PC-3 (cell line): ENCODE measurements at regions not wholly inside any gene's neighbourhood (a gene's known extent, or its start where the extent isn't known, plus 50 kb on each side); places are given as distances from the start of the nearest gene placed in this dataset.

Experiments used
- ATAC-seq: fragments of 200-7000 bp; cut with Tn5 transposase; 2 replicates; pipeline ENCODE4 v1.9.1; 2020; ENCODE audit warnings: mild to moderate bottlenecking, moderate library complexity
- BruUV-seq: library from RNA; stranded (reverse); fragments of 400-500 nt; replicated peaks from 2 replicates; lab custom pipeline; 2021; lab: Mats Ljungman, UMichigan
- CTCF ChIA-PET: fragments of 300-600 bp; sonication (Branson Sonifier 250); formaldehyde crosslinking; loops from one replicate; lab custom pipeline; 2022; ENCODE audit warnings: antibody characterized with exemption; lab: Charles Lee
- POLR2A ChIA-PET: fragments of 300-600 bp; sonication (Branson Sonifier 250); formaldehyde crosslinking; loops from one replicate; lab custom pipeline; 2022; ENCODE audit warnings: antibody characterized with exemption; ENCODE audit not compliant: unreplicated experiment; lab: Charles Lee
- DNase-seq: peaks from one replicate; pipeline ENCODE4 v3.0.0-alpha.2; 2015
- H2AFZ ChIP-seq: fragments of 300-600 bp; sonication (generic); 2 replicates; pipeline ENCODE4 v1.6.0; 2016; ENCODE audit warnings: antibody characterized with exemption, low read length
- H3F3A ChIP-seq: fragments of 300-600 bp; sonication (generic); one replicate; pipeline ENCODE4 v1.6.0; 2017; ENCODE audit warnings: antibody characterized with exemption, low read length, control low read depth, mild to moderate bottlenecking; ENCODE audit not compliant: unreplicated experiment
- H3K27ac ChIP-seq: fragments of 300-600 bp; sonication (generic); 2 replicates; pipeline ENCODE4 v1.5.1; 2016; ENCODE audit warnings: mild to moderate bottlenecking, low read length
- H3K27me3 ChIP-seq: fragments of 300-600 bp; sonication (generic); 2 replicates; pipeline ENCODE4 v1.6.1; 2016; ENCODE audit warnings: low read length, mixed read lengths
- H3K36me3 ChIP-seq: fragments of 300-600 bp; sonication (generic); 2 replicates; pipeline ENCODE4 v1.6.1; 2016; ENCODE audit warnings: low read depth, mixed run types, low read length, mixed read lengths
- H3K4me1 ChIP-seq: fragments of 300-600 bp; sonication (generic); 2 replicates; pipeline ENCODE4 v1.5.1; 2016; ENCODE audit warnings: low read length; ENCODE audit not compliant: insufficient read depth
- H3K4me2 ChIP-seq: fragments of 300-600 bp; sonication (generic); 2 replicates; pipeline ENCODE4 v1.6.0; 2016; ENCODE audit warnings: low read length
- H3K4me3 ChIP-seq: fragments of 300-600 bp; sonication (generic); 2 replicates; pipeline ENCODE4 v1.5.1; 2016; ENCODE audit warnings: mild to moderate bottlenecking, low read length, mixed read lengths
- H3K79me2 ChIP-seq: fragments of 300-600 bp; sonication (generic); 2 replicates; pipeline ENCODE4 v1.6.1; 2017; ENCODE audit warnings: low read length, mixed read lengths
- H3K9ac ChIP-seq: fragments of 300-600 bp; sonication (generic); 2 replicates; pipeline ENCODE4 v1.6.0; 2016; ENCODE audit warnings: mild to moderate bottlenecking, low read length
- H3K9me2 ChIP-seq: fragments of 300-600 bp; sonication (generic); replicated peaks from 2 replicates; pipeline ENCODE4 v1.6.1; 2016; ENCODE audit warnings: mixed run types, low read length, mixed read lengths
- H3K9me3 ChIP-seq: fragments of 300-600 bp; sonication (generic); 2 replicates; pipeline ENCODE4 v1.6.1; 2016; ENCODE audit warnings: low read length, mixed read lengths
- H4K20me1 ChIP-seq: fragments of 300-600 bp; sonication (generic); 2 replicates; pipeline ENCODE4 v1.6.1; 2016; ENCODE audit warnings: low read length, mixed read lengths
- CTCF ChIP-seq: fragments of 300-600 bp; sonication (generic); conservative IDR thresholded peaks from 2 replicates; pipeline ENCODE4 v1.5.1; 2017; ENCODE audit warnings: antibody characterized with exemption, low read depth, mild to moderate bottlenecking, low read length
- EZH2 ChIP-seq: fragments of 300-600 bp; sonication (generic); IDR thresholded peaks from one replicate; pipeline ENCODE4 v1.6.1; 2017; ENCODE audit warnings: antibody characterized with exemption, mild to moderate bottlenecking, low read length; ENCODE audit not compliant: unreplicated experiment
- EZH2phosphoT487 ChIP-seq: fragments of 300-600 bp; sonication (generic); IDR thresholded peaks from 2 replicates; pipeline ENCODE4 v1.6.1; 2018; ENCODE audit warnings: mild to moderate bottlenecking, antibody characterized with exemption, low read length, borderline replicate concordance
- intact Hi-C: fragments of 100-400 bp; cut with micrococcal nuclease; formaldehyde crosslinking; loops from 2 replicates; pipeline ENCODE4 v1.9.0; 2023

- no peaks in the 10 kb centered on the region for H4K20me1 ChIP-seq
Measured at GRCh38 chr5:96096724-96097123, 135.1 kb upstream of the ELL2 start.

GRCh38 chr5:96094904-96095303 lies 133.3 kb upstream of the ELL2 start:
- Histone ChIP-seq H3K27ac (peak overlapping the region; percentile 82), H2AFZ (no peak overlapping the region), H3K79me2 (no peaks in the 10 kb centered on the region), H3K36me3 (no peaks in the 10 kb centered on the region), H3K4me3 (no peak overlapping the region), H3K4me2 (peak overlapping the region; percentile 47), H3K9me3 (no peaks in the 10 kb centered on the region), H3K4me1 (peaks cover 43% of the 10 kb centered on the region), H4K20me1 (no peaks in the 10 kb centered on the region), H3F3A (peaks cover 6% of the 10 kb centered on the region), H3K27me3 (no peaks in the 10 kb centered on the region), H3K9me2 (no peaks in the 10 kb centered on the region), H3K9ac (no peak overlapping the region; the same call in 1 of the 2 replicates)
- intact Hi-C loops = loop anchor here (1.0 to 2.0 kb wide), 5 partner anchors 58 to 241 kb away; partner anchors contain the start of gene ELL2
- no peak for ATAC-seq
- DNase-seq = no peak
- TF ChIP-seq CTCF (no peak), EZH2phosphoT487 (no peak), EZH2 (no peak)
- CTCF ChIA-PET = no interaction called here
- POLR2A ChIA-PET = no interaction called here
- BruUV-seq = no TSS peak

More at GRCh38 chr5:96096724-96097123, 135.1 kb upstream of the ELL2 start:
- TF ChIP-seq EZH2phosphoT487 = no peak
- TF ChIP-seq EZH2 = no peak
- no peak for TF ChIP-seq CTCF
- intact Hi-C loops = no loop called here
- no TSS peak for BruUV-seq
- Histone ChIP-seq H3K36me3 (no peaks in the 10 kb centered on the region), H3K27ac (peak overlapping the region; percentile 13; the same call in 1 of the 2 replicates), H3K4me2 (peak overlapping the region; percentile 27; the same call in 1 of the 2 replicates), H3K9ac (no peak overlapping the region), H3K4me3 (no peak overlapping the region), H3K79me2 (no peaks in the 10 kb centered on the region), H3F3A (peaks cover 6% of the 10 kb centered on the region), H2AFZ (no peak overlapping the region), H3K4me1 (peaks cover 43% of the 10 kb centered on the region), H3K9me2 (no peaks in the 10 kb centered on the region), H3K27me3 (no peaks in the 10 kb centered on the region), H3K9me3 (no peaks in the 10 kb centered on the region)
- peak; percentile 44 for DNase-seq
- ChIA-PET CTCF (no interaction called here), POLR2A (no interaction called here)
- peak; percentile 6; the same call in 1 of the 2 replicates for ATAC-seq

GRCh38 chr5:96093890-96094381 lies 132.3 kb upstream of the ELL2 start:
- CTCF ChIA-PET = no interaction called here
- no peaks in the 10 kb centered on the region for H3K36me3 ChIP-seq
- no peak overlapping the region for H2AFZ ChIP-seq
- no peaks in the 10 kb centered on the region for H3K27me3 ChIP-seq
- POLR2A ChIA-PET = interaction anchor here (0.5 to 0.6 kb wide), 2 partner anchors 8 to 161 kb away, joined by 3 read pairs; no protein-coding TSS in a partner anchor
- DNase-seq (peak; percentile 95), ATAC-seq (peak; percentile 90)
- H3K4me3 ChIP-seq = no peak overlapping the region
- no peaks in the 10 kb centered on the region for H3K9me2 ChIP-seq
- no peak overlapping the region for H3K9ac ChIP-seq
- no peaks in the 10 kb centered on the region for H3K79me2 ChIP-seq
- peaks cover 43% of the 10 kb centered on the region for H3K4me1 ChIP-seq
- intact Hi-C loops = loop anchor here (1.0 to 2.0 kb wide), 5 partner anchors 57 to 242 kb away; partner anchors contain the start of gene ELL2
- peaks cover 6% of the 10 kb centered on the region for H3F3A ChIP-seq
- H3K9me3 ChIP-seq = no peaks in the 10 kb centered on the region
- H3K4me2 ChIP-seq = peak overlapping the region; percentile 59
- no TSS peak for BruUV-seq
- H4K20me1 ChIP-seq = no peaks in the 10 kb centered on the region
- H3K27ac ChIP-seq = peak overlapping the region; percentile 85
- TF ChIP-seq CTCF (no peak), EZH2 (no peak), EZH2phosphoT487 (no peak)
